HG03521 (cell line): ENCODE measurements at regions not wholly inside any gene's neighbourhood (a gene's known extent, or its start where the extent isn't known, plus 50 kb on each side); places are given as distances from the start of the nearest gene placed in this dataset.

Experiments used
- ATAC-seq: cut with Tn5 transposase; IDR thresholded peaks from one replicate; pipeline ENCODE4 v1.9.1; 2021; ENCODE audit warnings: mild to moderate bottlenecking, moderate library complexity; ENCODE audit not compliant: unreplicated experiment

DNA sequence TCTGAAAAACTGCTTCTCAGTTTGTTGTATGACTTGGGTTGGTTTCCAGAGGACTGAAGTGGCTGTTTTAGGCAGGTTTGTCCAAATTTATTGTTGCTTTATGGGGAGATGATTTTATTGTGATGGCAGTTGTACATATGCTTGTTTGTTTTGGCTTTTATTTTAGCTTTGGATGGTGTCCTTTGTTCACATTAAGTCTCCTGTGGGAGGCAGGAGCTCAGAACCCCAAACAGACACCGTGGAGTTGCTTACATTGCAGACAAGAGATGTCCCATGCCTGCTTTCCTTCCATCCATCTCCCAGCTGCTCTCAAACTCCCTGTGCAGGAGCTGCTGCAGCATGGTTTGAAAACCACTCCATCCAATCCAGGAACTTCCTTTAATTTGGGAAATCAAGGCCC is 414.7 kb downstream of the LPIN1 start:
- no peak for ATAC-seq

GRCh38 chr2:12162269-12163247 is 416.1 kb downstream of the LPIN1 start:
- ATAC-seq = no peak

DNA sequence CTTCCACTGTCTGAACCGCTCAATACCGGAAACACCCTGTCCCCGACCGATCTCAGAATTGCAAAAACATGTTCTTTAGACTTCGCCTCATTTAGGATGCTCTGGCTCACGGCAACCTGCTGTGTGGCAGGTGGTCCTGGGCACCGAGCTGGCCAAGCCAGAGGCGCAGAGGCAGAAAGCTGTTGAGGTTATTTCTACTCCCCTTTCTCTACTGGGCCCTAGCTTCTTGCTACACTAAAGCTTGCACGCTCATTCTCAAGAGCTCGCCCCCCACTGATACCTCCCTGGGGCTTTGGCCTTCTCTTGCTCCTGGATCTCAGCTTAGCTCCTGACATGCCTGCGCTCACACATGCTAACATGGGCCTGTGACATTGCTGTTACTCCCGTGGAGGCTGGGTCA is 417.4 kb downstream of the LPIN1 start:
- ATAC-seq = no peak

- no peak for ATAC-seq
Observed at GRCh38 chr2:12164689-12165088, 418.3 kb downstream of the LPIN1 start.

GRCh38 chr2:12167525-12168317 is 421.3 kb downstream of the LPIN1 start:
- ATAC-seq = no peak

DNA sequence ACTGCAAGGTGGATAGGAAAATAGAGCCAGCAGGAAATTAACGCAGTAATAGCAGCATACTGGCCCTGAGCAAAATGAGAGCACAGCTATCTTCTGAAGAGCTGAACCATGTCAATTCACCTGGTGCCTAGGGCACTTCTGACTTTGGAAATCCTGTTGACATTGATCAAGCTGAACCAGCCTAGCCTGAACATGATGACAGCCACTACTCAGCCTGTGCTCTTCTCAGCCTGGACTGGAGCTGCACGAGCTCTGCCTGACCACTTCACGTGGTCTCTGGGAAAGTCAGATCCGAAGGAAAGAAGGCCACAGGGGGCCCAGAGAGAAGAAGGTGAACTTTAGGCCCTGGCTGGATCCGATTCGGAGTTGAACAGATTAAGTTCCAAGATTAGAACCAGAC is 421.9 kb downstream of the LPIN1 start:
- ATAC-seq = no peak

DNA sequence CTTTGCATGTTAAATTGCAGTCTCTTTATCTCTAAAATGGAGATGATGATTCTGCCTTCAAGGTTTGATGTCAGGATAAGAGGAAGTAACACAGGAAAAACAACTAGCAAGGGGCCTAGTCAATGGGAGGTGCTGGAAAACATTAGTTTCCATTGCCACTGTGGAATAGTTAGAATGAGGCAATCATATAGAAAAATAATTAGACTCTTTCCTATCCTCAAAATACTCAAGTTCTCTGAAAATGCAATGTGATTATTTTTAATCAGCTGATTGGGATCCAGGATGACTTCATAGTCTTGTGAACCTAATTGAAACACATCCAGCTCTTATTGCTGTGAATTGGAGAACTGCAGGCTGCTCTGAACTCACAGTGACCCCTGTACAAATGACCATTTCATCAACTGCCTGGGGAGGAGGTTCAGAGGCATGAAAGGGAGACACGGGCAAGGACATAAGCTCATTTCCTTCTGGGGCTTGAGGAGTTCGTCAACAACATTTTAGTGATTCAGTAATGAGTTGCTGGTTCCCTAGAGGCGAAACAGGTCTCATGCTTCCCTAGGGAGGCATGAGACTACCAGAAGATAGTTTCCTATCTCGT is 422.5 kb downstream of the LPIN1 start:
- ATAC-seq = no peak

DNA sequence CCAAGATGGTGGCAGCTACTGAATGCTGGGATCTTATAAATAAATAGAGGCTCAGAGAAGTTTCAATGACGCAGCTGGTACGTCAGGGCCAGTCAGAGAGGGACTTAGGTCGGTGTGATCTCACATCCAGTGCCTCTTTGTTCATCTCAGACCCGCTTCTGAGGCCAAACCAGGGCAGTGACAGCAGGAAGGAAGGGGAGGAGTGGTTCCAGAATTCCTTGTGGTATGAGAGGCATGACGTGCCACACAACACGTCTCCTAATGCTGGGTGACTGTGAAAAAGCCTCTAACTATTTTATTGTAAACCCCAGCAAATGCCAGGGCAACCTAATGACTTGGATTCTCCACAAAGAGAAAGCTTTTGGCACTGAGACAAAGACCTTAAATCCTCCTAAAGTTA is 423.3 kb downstream of the LPIN1 start:
- no peak for ATAC-seq

- no peak for ATAC-seq
Observed at GRCh38 chr2:12170121-12170520, 423.7 kb downstream of the LPIN1 start.

- ATAC-seq = no peak
Observed at GRCh38 chr2:12173271-12173942, 427.0 kb downstream of the LPIN1 start.

GRCh38 chr2:12173943-12174340 is 427.5 kb downstream of the LPIN1 start:
- no peak for ATAC-seq

DNA sequence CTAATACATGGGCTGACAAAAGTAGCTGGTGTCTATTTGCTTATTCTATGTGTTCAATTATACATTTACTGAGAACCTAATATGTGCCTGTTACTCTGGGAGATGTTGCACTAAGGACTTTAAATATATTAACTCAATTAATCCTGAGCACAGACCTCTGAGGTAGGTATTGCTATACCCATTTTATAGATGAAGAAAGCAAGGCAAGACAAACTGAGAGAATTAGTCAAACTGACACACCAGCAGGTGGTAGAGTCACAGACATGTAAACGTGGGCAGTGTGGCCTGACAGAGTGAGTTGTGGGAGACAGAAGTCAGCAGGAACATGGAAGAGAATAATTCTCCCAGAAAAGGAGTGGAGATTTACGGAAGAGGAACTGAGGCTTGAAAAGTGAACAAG is 428.9 kb downstream of the LPIN1 start:
- no peak for ATAC-seq

- peak; percentile 88 for ATAC-seq
Observed at GRCh38 chr2:12176623-12177454, 430.4 kb downstream of the LPIN1 start.

GRCh38 chr2:12177455-12178288 is 431.2 kb downstream of the LPIN1 start:
- peak; percentile 58 for ATAC-seq

GRCh38 chr2:12178289-12179080 is 432.1 kb downstream of the LPIN1 start:
- ATAC-seq = no peak

DNA sequence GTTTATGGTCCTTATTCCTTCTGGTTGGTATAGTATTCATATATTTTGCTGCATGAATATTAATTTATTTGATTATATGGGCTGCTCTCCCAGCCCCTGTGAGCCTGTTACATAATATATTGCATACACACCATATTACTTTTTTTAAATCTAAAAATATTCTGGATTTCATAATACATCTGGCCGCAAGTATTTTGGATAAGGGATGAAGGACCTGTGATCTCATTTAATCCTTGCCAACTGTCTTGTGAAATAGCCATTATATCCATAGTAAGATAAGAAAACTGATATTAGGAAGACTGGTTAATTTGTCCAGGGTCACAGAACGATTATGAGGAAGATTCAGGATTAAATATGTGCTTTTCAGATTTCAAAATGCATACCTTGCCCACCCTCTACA is 433.6 kb downstream of the LPIN1 start:
- no peak for ATAC-seq

GRCh38 chr2:12183032-12183645 is 436.7 kb downstream of the LPIN1 start:
- no peak for ATAC-seq

- no peak for ATAC-seq
Observed at GRCh38 chr2:12192762-12193161, 446.3 kb downstream of the LPIN1 start.
